H9 (cell line): ENCODE measurements at regions not wholly inside any gene's neighbourhood (a gene's known extent, or its start where the extent isn't known, plus 50 kb on each side); places are given as distances from the start of the nearest gene placed in this dataset.

Experiments used
- DNase-seq: peaks from one replicate; pipeline ENCODE4 v3.0.0-alpha.2; 2017
- H2AFZ ChIP-seq: one replicate; pipeline ENCODE4 v1.6.1; 2013; ENCODE audit warnings: mild to moderate bottlenecking, low read length, control low read depth, moderate library complexity
- H2AK5ac ChIP-seq: 2 replicates; pipeline ENCODE4 v1.6.1; 2013; ENCODE audit warnings: low read length, control low read depth, mixed read lengths; ENCODE audit not compliant: insufficient read length
- H2BK120ac ChIP-seq: one replicate; pipeline ENCODE4 v1.6.1; 2013; ENCODE audit warnings: low read depth, mild to moderate bottlenecking, low read length, control low read depth, inconsistent platforms; ENCODE audit not compliant: poor library complexity, severe bottlenecking
- H2BK12ac ChIP-seq: 2 replicates; pipeline ENCODE4 v1.6.1; 2013; ENCODE audit warnings: low read length, control low read depth, mixed read lengths, low read depth; ENCODE audit not compliant: insufficient read length
- H2BK15ac ChIP-seq: 2 replicates; pipeline ENCODE4 v1.6.1; 2013; ENCODE audit warnings: low read depth, low read length, control low read depth
- H2BK20ac ChIP-seq: one replicate; pipeline ENCODE4 v1.6.1; 2013; ENCODE audit warnings: low read depth, mild to moderate bottlenecking, low read length, control low read depth, inconsistent platforms; ENCODE audit not compliant: poor library complexity, severe bottlenecking
- H2BK5ac ChIP-seq: 2 replicates; pipeline ENCODE4 v1.6.1; 2013; ENCODE audit warnings: low read length, control low read depth, mixed read lengths; ENCODE audit not compliant: insufficient read length
- H3K14ac ChIP-seq: 2 replicates; pipeline ENCODE4 v1.6.1; 2013; ENCODE audit warnings: low read length, control low read depth; ENCODE audit not compliant: insufficient read depth
- H3K18ac ChIP-seq: 2 replicates; pipeline ENCODE4 v1.6.1; 2013; ENCODE audit warnings: low read depth, mild to moderate bottlenecking, mixed read lengths, low read length, control low read depth; ENCODE audit not compliant: insufficient read length
- H3K23ac ChIP-seq: 2 replicates; pipeline ENCODE4 v1.6.1; 2013; ENCODE audit warnings: low read length, control low read depth, mixed read lengths, low read depth; ENCODE audit not compliant: insufficient read length
- H3K23me2 ChIP-seq: 2 replicates; pipeline ENCODE4 v1.6.1; 2013; ENCODE audit warnings: low read depth, mild to moderate bottlenecking, mixed read lengths, low read length, control low read depth; ENCODE audit not compliant: insufficient read length, poor library complexity, severe bottlenecking
- H3K27ac ChIP-seq: 2 replicates; pipeline ENCODE4 v1.5.1; 2013; ENCODE audit warnings: low read length, control low read depth, mixed read lengths, low read depth; ENCODE audit not compliant: insufficient read length
- H3K27me3 ChIP-seq: 2 replicates; pipeline ENCODE4 v1.6.1; 2013; ENCODE audit warnings: low read length, control low read depth, inconsistent platforms; ENCODE audit not compliant: insufficient read depth
- H3K4ac ChIP-seq: 2 replicates; pipeline ENCODE4 v1.6.1; 2013; ENCODE audit warnings: low read depth, mild to moderate bottlenecking, control low read depth, inconsistent platforms, low read length, moderate library complexity
- H3K4me1 ChIP-seq: 2 replicates; pipeline ENCODE4 v1.6.1; 2013; ENCODE audit warnings: low read length, control low read depth, inconsistent platforms; ENCODE audit not compliant: insufficient read depth
- H3K4me2 ChIP-seq: 2 replicates; pipeline ENCODE4 v1.6.1; 2013; ENCODE audit warnings: low read length, control low read depth, mixed read lengths; ENCODE audit not compliant: insufficient read length, insufficient read depth
- H3K56ac ChIP-seq: 2 replicates; pipeline ENCODE4 v1.6.1; 2013; ENCODE audit warnings: low read depth, mild to moderate bottlenecking, mixed read lengths, low read length, control low read depth; ENCODE audit not compliant: insufficient read length
- H3K79me1 ChIP-seq: 2 replicates; pipeline ENCODE4 v1.6.1; 2013; ENCODE audit warnings: low read depth, mild to moderate bottlenecking, moderate library complexity, low read length, control low read depth, inconsistent platforms; ENCODE audit not compliant: insufficient read depth, poor library complexity, severe bottlenecking
- H3K79me2 ChIP-seq: 2 replicates; pipeline ENCODE4 v1.6.1; 2013; ENCODE audit warnings: low read length, control low read depth, inconsistent platforms; ENCODE audit not compliant: insufficient read depth
- H3K9ac ChIP-seq: 2 replicates; pipeline ENCODE4 v1.6.1; 2013; ENCODE audit warnings: low read length, control low read depth, mixed read lengths; ENCODE audit not compliant: insufficient read length; ENCODE audit errors: extremely low read depth
- H3K9me3 ChIP-seq: one replicate; pipeline ENCODE4 v1.6.1; 2013; ENCODE audit warnings: low read depth, low read length, inconsistent platforms; ENCODE audit not compliant: control insufficient read depth
- H3T11ph ChIP-seq: one replicate; pipeline ENCODE4 v1.6.1; 2013; ENCODE audit warnings: mild to moderate bottlenecking, low read length, control low read depth, inconsistent platforms
- H4K20me1 ChIP-seq: one replicate; pipeline ENCODE4 v1.6.1; 2013; ENCODE audit not compliant: control insufficient read depth, insufficient read length, insufficient read depth
- H4K5ac ChIP-seq: 2 replicates; pipeline ENCODE4 v1.6.1; 2013; ENCODE audit warnings: low read depth, mild to moderate bottlenecking, mixed read lengths, low read length, control low read depth; ENCODE audit not compliant: insufficient read length
- H4K8ac ChIP-seq: replicated peaks from 2 replicates; pipeline ENCODE4 v1.6.1; 2013; ENCODE audit warnings: low read length, control low read depth, mixed read lengths, low read depth; ENCODE audit not compliant: insufficient read length
- H4K91ac ChIP-seq: 2 replicates; pipeline ENCODE4 v1.6.1; 2013; ENCODE audit warnings: low read depth, mild to moderate bottlenecking, moderate library complexity, mixed read lengths, low read length, control low read depth; ENCODE audit not compliant: insufficient read length
- H3K27ac Mint-ChIP-seq, 3 experiments: 2 replicates in 2 of 3; 3 replicates in 1 of 3; pipeline ENCODE4 v1.8.0; 2020 to 2021; ENCODE audit warnings: mixed read lengths in 3 of 3, mild to moderate bottlenecking in 1 of 3, moderate library complexity in 1 of 3
- H3K27me3 Mint-ChIP-seq: 2 replicates; pipeline ENCODE4 v1.8.0; 2021; ENCODE audit warnings: low read depth, mild to moderate bottlenecking, moderate library complexity, mixed read lengths
- H3K36me3 Mint-ChIP-seq, 3 experiments: 2 replicates in 2 of 3; 3 replicates in 1 of 3; pipeline ENCODE4 v1.8.0; 2020 to 2021; ENCODE audit warnings: low read depth in 3 of 3, mixed read lengths in 3 of 3; ENCODE audit not compliant: insufficient read depth in 1 of 3
- H3K4me1 Mint-ChIP-seq, 2 experiments: 2 replicates each; pipeline ENCODE4 v1.8.0; 2020; ENCODE audit warnings: mixed read lengths in 2 of 2
- H3K4me3 Mint-ChIP-seq, 2 experiments: 2 replicates in 1 of 2; 3 replicates in 1 of 2; pipeline ENCODE4 v1.8.0; 2020 to 2021; ENCODE audit warnings: mild to moderate bottlenecking in 2 of 2, mixed read lengths in 2 of 2, moderate library complexity in 1 of 2
- H3K9me3 Mint-ChIP-seq, 2 experiments: 2 replicates in 1 of 2; 3 replicates in 1 of 2; pipeline ENCODE4 v1.8.0; 2020; ENCODE audit warnings: mild to moderate bottlenecking in 2 of 2, mixed read lengths in 2 of 2, moderate library complexity in 1 of 2
- WGBS: extraction: QIAGEN DNeasy Blood & Tissue Kit; methylation state at CpG from one replicate; pipeline ENCODE4 v1.1.7; 2013; ENCODE audit warnings: missing lambda C conversion rate, low lambda C conversion rate, mixed read lengths; ENCODE audit not compliant: insufficient read length; ENCODE audit errors: extremely low coverage; 5-methylcytosine and 5-hydroxymethylcytosine counted together
- TF ChIP-seq, protein P1 (sequence below): fragments of 200-600 bp; sonication (generic); conservative IDR thresholded peaks from 3 replicates; pipeline ENCODE4 v1.8.0; 2021; ENCODE audit warnings: antibody characterized with exemption, mild to moderate bottlenecking

DNA sequence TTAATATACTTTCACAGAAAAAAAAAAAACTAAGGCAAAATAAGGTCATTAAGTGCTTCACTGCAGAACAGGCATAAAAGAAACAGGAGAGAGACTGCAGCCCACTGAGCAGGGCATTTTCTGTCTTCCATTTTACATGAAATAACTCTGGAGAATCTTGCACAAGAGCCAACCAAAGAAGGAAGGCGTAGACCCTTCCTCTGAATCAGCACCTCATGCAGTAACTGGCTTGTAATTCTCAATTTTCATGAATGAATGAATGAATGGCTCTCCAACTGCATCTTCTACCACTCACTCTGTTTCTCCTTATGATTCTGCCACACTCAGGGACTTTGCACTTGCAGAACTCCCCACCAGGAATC lies 102.0 kb upstream of the PPM1H start:
- no peak overlapping the region for H2BK5ac ChIP-seq
- peaks cover 0 to 4% of the 10 kb centered on the region in 2 experiments; a peak in 3 of 4 replicates for H3K4me1 Mint-ChIP-seq
- no peak for DNase-seq
- no peak overlapping the region for H2BK12ac ChIP-seq
- no peaks in the 10 kb centered on the region for H3K27me3 Mint-ChIP-seq
- no peaks in the 10 kb centered on the region for H3K23me2 ChIP-seq
- H3K36me3 Mint-ChIP-seq = no peaks in the 10 kb centered on the region
- H3K27me3 ChIP-seq = no peaks in the 10 kb centered on the region
- no peak overlapping the region for H2AFZ ChIP-seq
- H4K20me1 ChIP-seq = no peaks in the 10 kb centered on the region
- no peak overlapping the region for H2AK5ac ChIP-seq
- H3K4me3 Mint-ChIP-seq = no peak overlapping the region
- no peak overlapping the region for H3K4me2 ChIP-seq
- no CpG with 5 or more reads among the region's 1 CpG for WGBS
- H3K56ac ChIP-seq = no peak overlapping the region
- H2BK20ac ChIP-seq = no peak overlapping the region
- no peak overlapping the region for H2BK120ac ChIP-seq
- no peak overlapping the region for H4K8ac ChIP-seq
- H3T11ph ChIP-seq = no peak overlapping the region
- H4K5ac ChIP-seq = no peak overlapping the region
- no peak overlapping the region for H3K27ac ChIP-seq
- no peak overlapping the region for H4K91ac ChIP-seq
- H3K9me3 Mint-ChIP-seq = 0 out of 5 replicates have a peak, but pooled peaks cover 0 to 4% of the 10 kb centered on the region in 2 experiments
- no peak overlapping the region for H3K4ac ChIP-seq
- no peak overlapping the region for H3K27ac Mint-ChIP-seq
- no peaks in the 10 kb centered on the region for H3K79me2 ChIP-seq
- 0 out of 2 replicates have a peak, but pooled peaks cover 3% of the 10 kb centered on the region for H3K4me1 ChIP-seq
- no peaks in the 10 kb centered on the region for H3K9me3 ChIP-seq
- no peak overlapping the region for H3K18ac ChIP-seq
- no peak overlapping the region for H2BK15ac ChIP-seq
- no peak overlapping the region for H3K23ac ChIP-seq
- TF ChIP-seq, protein P1, sequence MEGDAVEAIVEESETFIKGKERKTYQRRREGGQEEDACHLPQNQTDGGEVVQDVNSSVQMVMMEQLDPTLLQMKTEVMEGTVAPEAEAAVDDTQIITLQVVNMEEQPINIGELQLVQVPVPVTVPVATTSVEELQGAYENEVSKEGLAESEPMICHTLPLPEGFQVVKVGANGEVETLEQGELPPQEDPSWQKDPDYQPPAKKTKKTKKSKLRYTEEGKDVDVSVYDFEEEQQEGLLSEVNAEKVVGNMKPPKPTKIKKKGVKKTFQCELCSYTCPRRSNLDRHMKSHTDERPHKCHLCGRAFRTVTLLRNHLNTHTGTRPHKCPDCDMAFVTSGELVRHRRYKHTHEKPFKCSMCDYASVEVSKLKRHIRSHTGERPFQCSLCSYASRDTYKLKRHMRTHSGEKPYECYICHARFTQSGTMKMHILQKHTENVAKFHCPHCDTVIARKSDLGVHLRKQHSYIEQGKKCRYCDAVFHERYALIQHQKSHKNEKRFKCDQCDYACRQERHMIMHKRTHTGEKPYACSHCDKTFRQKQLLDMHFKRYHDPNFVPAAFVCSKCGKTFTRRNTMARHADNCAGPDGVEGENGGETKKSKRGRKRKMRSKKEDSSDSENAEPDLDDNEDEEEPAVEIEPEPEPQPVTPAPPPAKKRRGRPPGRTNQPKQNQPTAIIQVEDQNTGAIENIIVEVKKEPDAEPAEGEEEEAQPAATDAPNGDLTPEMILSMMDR = no peak
- no peak overlapping the region for H3K9ac ChIP-seq
- H3K79me1 ChIP-seq = no peaks in the 10 kb centered on the region
- no peak overlapping the region for H3K14ac ChIP-seq
